Loucy (cell line): ENCODE measurements at regions not wholly inside any gene's neighbourhood (a gene's known extent, or its start where the extent isn't known, plus 50 kb on each side); places are given as distances from the start of the nearest gene placed in this dataset.

Source experiments
- H2AFZ ChIP-seq: fragments of 200-600 bp; sonication (generic); 2 replicates; pipeline ENCODE4 v1.6.0; 2016; ENCODE audit warnings: antibody characterized with exemption, mild to moderate bottlenecking, low read length, moderate library complexity
- H3F3A ChIP-seq: fragments of 200-600 bp; 2 replicates; pipeline ENCODE4 v1.6.0; 2016; ENCODE audit warnings: antibody characterized with exemption, low read depth, mild to moderate bottlenecking
- H3K27me3 ChIP-seq: fragments of 200-600 bp; sonication (generic); 2 replicates; pipeline ENCODE4 v1.6.1; 2014; ENCODE audit warnings: low read length, mild to moderate bottlenecking; ENCODE audit not compliant: insufficient read depth, poor library complexity, severe bottlenecking
- H3K36me3 ChIP-seq: fragments of 200-600 bp; sonication (generic); 2 replicates; pipeline ENCODE4 v1.6.1; 2016; ENCODE audit warnings: low read length; ENCODE audit not compliant: insufficient read depth
- H3K4me1 ChIP-seq: fragments of 200-600 bp; sonication (generic); 2 replicates; pipeline ENCODE4 v1.5.1; 2014; ENCODE audit warnings: low read length, mild to moderate bottlenecking; ENCODE audit not compliant: insufficient read depth, poor library complexity, severe bottlenecking
- H3K4me2 ChIP-seq: fragments of 200-600 bp; sonication (generic); 2 replicates; pipeline ENCODE4 v1.6.0; 2014; ENCODE audit warnings: antibody characterized with exemption, low read length, low read depth, mild to moderate bottlenecking; ENCODE audit not compliant: poor library complexity, severe bottlenecking
- H3K4me3 ChIP-seq: fragments of 200-600 bp; sonication (generic); 2 replicates; pipeline ENCODE4 v1.5.1; 2014; ENCODE audit warnings: low read length, mild to moderate bottlenecking, mixed read lengths; ENCODE audit not compliant: poor library complexity, severe bottlenecking
- H3K79me2 ChIP-seq: fragments of 200-600 bp; sonication (generic); 2 replicates; pipeline ENCODE4 v1.6.1; 2014; ENCODE audit warnings: low read length; ENCODE audit not compliant: insufficient read depth
- H3K9ac ChIP-seq: fragments of 200-600 bp; sonication (generic); 2 replicates; pipeline ENCODE4 v1.6.0; 2014; ENCODE audit warnings: mild to moderate bottlenecking, low read depth, low read length, moderate library complexity; ENCODE audit not compliant: poor library complexity, severe bottlenecking
- H3K9me2 ChIP-seq: fragments of 200-600 bp; sonication (generic); replicated peaks from 2 replicates; pipeline ENCODE4 v1.6.1; 2016; ENCODE audit warnings: low read depth, low read length, mixed read lengths
- H3K9me3 ChIP-seq: fragments of 200-600 bp; sonication (generic); 2 replicates; pipeline ENCODE4 v1.6.1; 2014; ENCODE audit warnings: mild to moderate bottlenecking, antibody characterized with exemption, low read length, low read depth; ENCODE audit not compliant: insufficient read depth
- H4K20me1 ChIP-seq: fragments of 200-600 bp; sonication (generic); 2 replicates; pipeline ENCODE4 v1.6.0; 2014; ENCODE audit warnings: antibody characterized with exemption, low read length, mild to moderate bottlenecking; ENCODE audit not compliant: insufficient read depth, poor library complexity, severe bottlenecking
- CTCF ChIP-seq: fragments of 200-600 bp; sonication (generic); conservative IDR thresholded peaks from 2 replicates; pipeline ENCODE4 v1.5.1; 2014; ENCODE audit warnings: mild to moderate bottlenecking, antibody characterized with exemption, low read length
- EZH2phosphoT487 ChIP-seq: fragments of 200-600 bp; IDR thresholded peaks from 2 replicates; pipeline ENCODE4 v1.6.1; 2018; ENCODE audit warnings: antibody characterized with exemption, mild to moderate bottlenecking, moderate library complexity, borderline replicate concordance

DNA sequence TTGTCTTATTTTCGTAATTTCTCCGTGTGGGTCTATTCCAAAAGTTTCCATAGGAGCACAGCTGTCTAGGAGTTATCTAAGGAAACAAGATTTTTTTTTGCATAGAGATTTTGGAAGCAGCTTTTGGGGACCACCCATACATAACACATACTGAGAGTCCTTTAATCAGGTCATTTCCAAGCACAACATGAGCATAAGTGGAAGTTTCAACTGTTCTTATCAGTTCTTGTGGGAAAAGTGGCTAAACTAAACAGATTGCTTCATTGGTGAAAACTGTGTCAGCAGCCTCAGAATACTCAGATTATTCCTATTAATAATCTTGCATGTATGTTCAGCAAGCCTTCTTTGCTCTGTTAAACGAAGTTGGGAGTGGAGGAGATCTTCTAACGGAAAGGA is 153.6 kb upstream of the TYRP1 start:
- no peak overlapping the region for H3K4me3 ChIP-seq
- H2AFZ ChIP-seq, result no peak overlapping the region
- no peaks in the 10 kb centered on the region for H3K9me3 ChIP-seq
- H3K9ac ChIP-seq, result no peak overlapping the region
- no peaks in the 10 kb centered on the region for H3K79me2 ChIP-seq
- H3K9me2 ChIP-seq, result no peaks in the 10 kb centered on the region
- no peak overlapping the region for H3K4me2 ChIP-seq
- no peak for TF ChIP-seq EZH2phosphoT487
- no peak for TF ChIP-seq CTCF
- H3K4me1 ChIP-seq, result no peaks in the 10 kb centered on the region
- H3K36me3 ChIP-seq, result no peaks in the 10 kb centered on the region
- H4K20me1 ChIP-seq, result no peaks in the 10 kb centered on the region
- H3K27me3 ChIP-seq, result no peaks in the 10 kb centered on the region
- no peaks in the 10 kb centered on the region for H3F3A ChIP-seq

DNA sequence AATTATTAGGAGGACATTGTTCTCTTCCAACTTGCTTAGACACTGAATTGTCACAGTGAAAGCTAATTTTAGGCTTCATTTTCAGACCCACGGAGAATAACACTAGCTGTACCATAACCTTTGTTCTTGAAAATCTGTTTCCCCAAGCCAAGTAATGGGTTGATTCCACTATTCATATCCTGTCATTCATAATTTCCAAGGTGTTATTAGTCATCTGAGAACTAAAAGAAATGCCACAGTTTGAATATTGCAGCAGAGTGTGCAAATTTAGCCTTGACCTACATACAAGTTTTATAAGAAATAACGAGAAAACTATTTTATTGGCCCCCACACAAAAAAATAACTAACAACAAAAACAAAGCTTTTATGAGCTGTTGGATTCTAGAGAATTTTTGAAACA is 148.5 kb upstream of the TYRP1 start:
- Histone ChIP-seq H3K36me3 (no peaks in the 10 kb centered on the region), H3K4me2 (no peak overlapping the region), H2AFZ (no peak overlapping the region), H3K79me2 (no peaks in the 10 kb centered on the region), H3K9ac (no peak overlapping the region), H4K20me1 (no peaks in the 10 kb centered on the region), H3F3A (no peaks in the 10 kb centered on the region), H3K9me3 (no peaks in the 10 kb centered on the region), H3K4me3 (no peak overlapping the region), H3K4me1 (no peaks in the 10 kb centered on the region), H3K27me3 (no peaks in the 10 kb centered on the region), H3K9me2 (no peaks in the 10 kb centered on the region)
- no peak for TF ChIP-seq CTCF

GRCh38 chr9:12554636-12555035 is 138.5 kb upstream of the TYRP1 start:
- no peak overlapping the region for H3K4me3 ChIP-seq
- no peaks in the 10 kb centered on the region for H3K4me1 ChIP-seq
- H3K27me3 ChIP-seq, result no peaks in the 10 kb centered on the region
- H3K79me2 ChIP-seq, result no peaks in the 10 kb centered on the region
- no peaks in the 10 kb centered on the region for H4K20me1 ChIP-seq
- TF ChIP-seq CTCF, result peak; percentile 52
- no peak for TF ChIP-seq EZH2phosphoT487
- no peak overlapping the region for H3K4me2 ChIP-seq
- H3K9ac ChIP-seq, result no peak overlapping the region
- no peaks in the 10 kb centered on the region for H3K36me3 ChIP-seq
- no peaks in the 10 kb centered on the region for H3F3A ChIP-seq
- no peaks in the 10 kb centered on the region for H3K9me3 ChIP-seq
- no peak overlapping the region; the same call in 1 of the 2 replicates for H2AFZ ChIP-seq
- H3K9me2 ChIP-seq, result no peaks in the 10 kb centered on the region
